ENCODE measurements at regions not wholly inside any gene's neighbourhood (a gene's known extent, or its start where the extent isn't known, plus 50 kb on each side); places are given as distances from the start of the nearest gene placed in this dataset.
"Not testable (repeated sequence)": the region's sequence is repeated elsewhere in the genome, so short reads cannot be mapped to it uniquely, and the experiment has no call there.

GRCh38 chr12:19674437-19674836 is 235.1 kb downstream of the AEBP2 start:
- TF ChIP-seq ZNF384 (IDR thresholded peaks at IDR 0.05; ENCODE audit: low read depth, low read length) (no peak), SRF (CRISPR knock-in tag; IDR thresholded peaks at IDR 0.05) (no peak), TEAD1 (CRISPR knock-in tag; IDR thresholded peaks at IDR 0.05) (no peak), KLF13 (tag; IDR thresholded peaks at IDR 0.05; ENCODE audit: borderline replicate concordance, low read depth) (no peak), MCM3 (IDR thresholded peaks at IDR 0.05) (no peak)
- H4K20me1 ChIP-seq (replicated peaks; ENCODE audit: control insufficient read depth, insufficient read depth, low read length) = no peaks in the 10 kb centered on the region
- ChIA-PET CTCF (ENCODE audit: low intra/inter-chr PET ratio) (no interaction called here), POLR2A (no interaction called here)
- no peak overlapping the region for H3K27ac ChIP-seq (ENCODE audit: extremely low read depth, low read depth, low read length)
- no peaks in the 10 kb centered on the region for H3K9me3 ChIP-seq (replicated peaks; ENCODE audit: control insufficient read depth, insufficient read depth, low read depth, low read length)
- H3K79me2 ChIP-seq (ENCODE audit: control insufficient read depth, insufficient read depth, low read length) = no peaks in the 10 kb centered on the region
- H3K4me3 ChIP-seq = no peak overlapping the region
- H3K36me3 ChIP-seq (ENCODE audit: control insufficient read depth, insufficient read depth, low read length) = no peaks in the 10 kb centered on the region
- in situ Hi-C loops (cut with MboI) (no loop called here), intact Hi-C loops (cut with micrococcal nuclease) (no loop called here)
- H2AFZ ChIP-seq (ENCODE audit: low read depth, low read length) = no peak overlapping the region
- no peaks in the 10 kb centered on the region for H3K9me1 ChIP-seq (ENCODE audit: control insufficient read depth, insufficient read depth, low read length)
- H3K27me3 ChIP-seq (ENCODE audit: control insufficient read depth in 2 of 2, insufficient read depth in 2 of 2, low read length in 2 of 2) = no peaks in the 10 kb centered on the region
- BruUV-seq (replicated peaks) = no TSS peak
- H3K9ac ChIP-seq (ENCODE audit: insufficient read depth in 1 of 2, low read depth in 2 of 2, low read length in 2 of 2) = no peak overlapping the region
- DNase-seq (ENCODE audit: extremely low read depth in 1 of 4, low spot score in 3 of 4) (no peak), FAIRE-seq (no peak), ATAC-seq (no peak)
- no peaks in the 10 kb centered on the region for H3K4me1 ChIP-seq (replicated peaks in 1 of 2; ENCODE audit: control insufficient read depth in 2 of 2, insufficient read depth in 2 of 2, low read length in 2 of 2)
- no peak overlapping the region for H3K4me2 ChIP-seq (ENCODE audit: insufficient read depth, low read length)
- 5% methylated on average over 3 of the region's 3 CpGs for WGBS (ENCODE audit: insufficient coverage, low coverage, missing lambda C conversion rate)

DNA sequence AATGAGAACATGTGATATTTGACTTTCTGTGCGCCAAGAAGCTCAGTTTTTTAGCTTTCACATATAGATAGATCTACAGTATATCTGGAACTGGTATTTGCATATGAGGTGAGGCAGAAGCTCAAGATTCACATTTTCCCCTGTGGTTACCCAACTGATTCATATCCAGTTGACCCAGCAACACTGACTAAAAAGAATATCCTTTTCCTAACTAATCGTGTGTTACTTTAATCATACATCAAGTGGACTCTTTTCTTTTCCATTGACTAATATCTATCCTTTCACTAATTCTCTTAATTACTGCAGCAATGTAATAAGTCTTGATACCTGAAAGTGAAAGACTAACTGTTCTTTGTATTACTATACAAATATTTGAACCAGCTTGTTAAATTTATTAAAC is 236.1 kb downstream of the AEBP2 start:
- ChIA-PET POLR2A (no interaction called here), CTCF (ENCODE audit: low intra/inter-chr PET ratio) (no interaction called here)
- Histone ChIP-seq H3K4me1 (replicated peaks in 1 of 2; ENCODE audit: control insufficient read depth in 2 of 2, insufficient read depth in 2 of 2, low read length in 2 of 2) (no peaks in the 10 kb centered on the region), H3K4me2 (ENCODE audit: insufficient read depth, low read length) (no peak overlapping the region), H2AFZ (ENCODE audit: low read depth, low read length) (no peak overlapping the region), H3K79me2 (ENCODE audit: control insufficient read depth, insufficient read depth, low read length) (no peaks in the 10 kb centered on the region), H3K9me3 (replicated peaks; ENCODE audit: control insufficient read depth, insufficient read depth, low read depth, low read length) (no peaks in the 10 kb centered on the region), H3K4me3 (no peak overlapping the region), H3K9ac (ENCODE audit: insufficient read depth in 1 of 2, low read depth in 2 of 2, low read length in 2 of 2) (no peak overlapping the region), H3K27me3 (ENCODE audit: control insufficient read depth in 2 of 2, insufficient read depth in 2 of 2, low read length in 2 of 2) (no peaks in the 10 kb centered on the region), H4K20me1 (replicated peaks; ENCODE audit: control insufficient read depth, insufficient read depth, low read length) (no peaks in the 10 kb centered on the region), H3K27ac (ENCODE audit: extremely low read depth, low read depth, low read length) (no peak overlapping the region), H3K36me3 (ENCODE audit: control insufficient read depth, insufficient read depth, low read length) (no peaks in the 10 kb centered on the region), H3K9me1 (ENCODE audit: control insufficient read depth, insufficient read depth, low read length) (no peaks in the 10 kb centered on the region)
- no TSS peak for BruUV-seq (replicated peaks)
- DNase-seq (ENCODE audit: extremely low read depth in 1 of 4, low spot score in 3 of 4) = no peak
- TF ChIP-seq YBX1 (IDR thresholded peaks at IDR 0.05) = no peak
- 0% methylated on average over 2 of the region's 2 CpGs for WGBS (ENCODE audit: insufficient coverage, low coverage, missing lambda C conversion rate)
- in situ Hi-C loops (cut with MboI) = no loop called here
- no peak for ATAC-seq
- intact Hi-C loops (cut with micrococcal nuclease) = no loop called here
- no peak for FAIRE-seq

GRCh38 chr12:19678501-19678900 is 239.2 kb downstream of the AEBP2 start:
- H3K9me3 ChIP-seq (replicated peaks; ENCODE audit: control insufficient read depth, insufficient read depth, low read depth, low read length); H3K9ac ChIP-seq (ENCODE audit: insufficient read depth in 1 of 2, low read depth in 2 of 2, low read length in 2 of 2); POLR2A ChIA-PET; H3K9me1 ChIP-seq (ENCODE audit: control insufficient read depth, insufficient read depth, low read length); in situ Hi-C loops (cut with MboI); H4K20me1 ChIP-seq (replicated peaks; ENCODE audit: control insufficient read depth, insufficient read depth, low read length); CTCF ChIA-PET (ENCODE audit: low intra/inter-chr PET ratio); H3K4me1 ChIP-seq (replicated peaks in 1 of 2; ENCODE audit: control insufficient read depth in 2 of 2, insufficient read depth in 2 of 2, low read length in 2 of 2); H3K27me3 ChIP-seq (ENCODE audit: control insufficient read depth in 2 of 2, insufficient read depth in 2 of 2, low read length in 2 of 2); DNase-seq (ENCODE audit: extremely low read depth in 1 of 4, low spot score in 3 of 4); H3K79me2 ChIP-seq (ENCODE audit: control insufficient read depth, insufficient read depth, low read length); H3K4me3 ChIP-seq; ATAC-seq; H3K27ac ChIP-seq (ENCODE audit: extremely low read depth, low read depth, low read length); H3K4me2 ChIP-seq (ENCODE audit: insufficient read depth, low read length); BruUV-seq (replicated peaks); H2AFZ ChIP-seq (ENCODE audit: low read depth, low read length); intact Hi-C loops (cut with micrococcal nuclease); H3K36me3 ChIP-seq (ENCODE audit: control insufficient read depth, insufficient read depth, low read length); FAIRE-seq: not testable (repeated sequence)
- WGBS (ENCODE audit: insufficient coverage, low coverage, missing lambda C conversion rate) = 0% methylated on average over 3 of the region's 3 CpGs

Measured in K562 (cell line).